HG03460 (cell line): ENCODE measurements at regions not wholly inside any gene's neighbourhood (a gene's known extent, or its start where the extent isn't known, plus 50 kb on each side); places are given as distances from the start of the nearest gene placed in this dataset.
"Not testable (repeated sequence)": the region's sequence is repeated elsewhere in the genome, so short reads cannot be mapped to it uniquely, and the experiment has no call there.

ENCODE experiments used
- ATAC-seq: cut with Tn5 transposase; IDR thresholded peaks from one replicate; pipeline ENCODE4 v1.9.1; 2021; ENCODE audit not compliant: unreplicated experiment

DNA sequence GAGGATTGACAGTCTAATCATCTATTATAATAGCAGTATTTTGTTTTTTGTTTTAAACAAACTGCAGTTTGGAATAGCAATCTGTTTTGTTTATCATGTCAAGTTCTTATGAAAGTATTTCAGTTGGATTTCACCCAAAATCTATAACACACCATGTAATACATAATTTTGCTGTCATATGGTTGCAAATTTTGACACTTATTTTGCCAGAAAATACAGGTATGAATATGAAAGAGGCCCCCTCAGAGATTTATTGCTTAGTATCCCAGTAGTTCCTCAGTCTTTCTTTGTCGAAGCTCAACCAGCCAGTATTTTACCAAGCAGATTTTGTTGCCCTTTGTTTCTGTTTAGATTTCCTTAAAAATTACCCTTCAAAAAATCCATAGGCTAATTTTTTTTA lies 317.5 kb upstream of the CXADR start:
- no peak for ATAC-seq

DNA sequence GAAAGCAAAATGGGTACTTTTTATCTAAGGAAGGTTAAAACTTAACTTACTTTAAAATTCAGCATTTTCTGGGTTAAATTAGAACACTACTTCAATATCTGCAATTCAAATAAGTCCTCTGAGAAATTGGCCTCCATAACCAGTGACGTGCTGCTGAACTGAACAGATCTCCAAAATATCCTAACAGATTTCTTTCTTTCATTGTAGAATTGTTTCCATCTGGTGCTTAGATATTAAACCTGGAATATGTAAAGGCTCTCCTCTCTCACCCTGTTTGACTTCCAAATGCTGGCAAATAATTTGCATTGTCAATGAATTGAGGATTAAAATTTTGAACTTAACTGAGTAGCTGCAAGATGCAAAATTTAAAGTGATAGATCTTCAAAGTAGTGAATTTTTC lies 316.9 kb upstream of the CXADR start:
- no peak for ATAC-seq

DNA sequence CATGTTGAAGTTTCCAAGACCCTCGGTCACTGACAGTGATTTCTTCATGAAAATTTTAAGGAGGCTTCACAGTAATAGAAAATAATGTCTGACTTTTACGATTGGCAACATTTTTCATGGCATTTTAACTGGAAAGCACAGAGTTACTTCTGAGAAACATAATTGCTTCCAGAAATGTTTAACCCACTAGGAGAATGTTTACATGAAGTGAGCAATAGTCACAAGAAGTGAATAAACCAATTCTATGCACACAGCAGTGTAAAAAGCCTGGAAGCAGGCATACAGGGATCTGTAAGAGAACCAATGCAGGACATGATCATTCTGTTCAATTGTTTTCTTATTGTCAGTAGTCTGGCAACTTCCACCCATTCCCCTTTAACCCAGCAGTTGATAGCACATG lies 316.2 kb upstream of the CXADR start:
- ATAC-seq, result no peak

DNA sequence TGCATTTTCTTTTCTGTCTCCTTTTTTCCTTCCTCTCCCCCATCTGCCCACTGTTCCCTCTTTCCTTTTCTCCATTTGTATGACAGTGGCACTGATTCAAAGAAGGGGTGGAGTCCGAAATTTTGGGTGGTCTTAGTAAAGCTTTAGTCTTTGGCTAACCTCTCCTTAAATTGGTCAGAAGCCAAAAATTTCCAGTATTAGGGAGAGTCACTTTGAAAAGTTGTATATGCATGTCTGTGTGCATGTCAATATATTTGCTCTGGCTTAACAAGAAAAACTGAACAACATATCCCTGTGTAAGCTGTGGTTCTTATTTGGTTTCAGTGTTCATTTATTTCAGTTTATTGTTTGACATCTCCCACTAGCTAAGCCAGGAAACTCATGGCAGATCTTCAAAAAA lies 314.8 kb upstream of the CXADR start:
- ATAC-seq, result no peak

DNA sequence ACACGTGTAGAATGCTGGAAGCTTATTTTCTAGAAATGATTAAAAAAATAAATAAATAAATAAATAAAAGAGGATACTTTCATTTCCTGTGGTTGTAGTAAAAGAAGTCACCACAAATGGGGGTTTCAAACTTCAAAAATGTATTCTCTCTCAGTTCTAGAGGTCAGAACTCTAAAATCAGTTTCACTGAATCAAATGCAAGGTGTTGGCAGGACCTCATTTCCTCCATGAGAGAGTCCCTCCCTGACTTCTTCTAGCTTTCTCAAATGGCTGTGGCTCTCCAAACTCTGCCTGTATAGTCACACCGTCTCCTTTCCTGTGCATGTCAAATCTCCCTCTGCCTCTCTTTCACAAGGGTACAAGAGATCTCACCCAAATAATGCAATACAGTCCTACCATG lies 312.6 kb upstream of the CXADR start:
- no peak for ATAC-seq

DNA sequence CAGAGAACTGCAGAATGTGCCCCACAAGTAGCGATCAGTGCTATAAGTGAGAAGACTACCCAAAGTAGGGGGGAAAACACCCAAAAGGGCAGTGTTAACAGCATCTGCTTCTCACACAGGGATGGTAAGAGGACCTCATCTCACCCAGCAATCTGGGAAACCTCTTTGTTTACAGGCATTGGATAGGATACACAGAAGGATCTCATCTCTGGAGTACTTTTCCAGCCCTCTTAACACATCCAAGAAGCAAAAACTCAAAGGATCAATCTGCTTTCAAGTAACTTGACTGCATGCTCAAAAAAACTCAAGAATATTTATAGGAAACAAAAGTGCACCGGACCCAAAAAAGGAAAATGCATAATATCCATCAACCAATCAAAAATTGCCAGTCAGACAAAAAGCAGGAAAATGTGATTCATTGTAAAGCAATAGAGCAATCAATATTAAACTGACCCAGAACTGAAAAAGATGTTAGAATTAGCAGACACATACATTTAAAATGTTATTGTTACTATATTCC lies 311.0 kb upstream of the CXADR start:
- ATAC-seq, result no peak

DNA sequence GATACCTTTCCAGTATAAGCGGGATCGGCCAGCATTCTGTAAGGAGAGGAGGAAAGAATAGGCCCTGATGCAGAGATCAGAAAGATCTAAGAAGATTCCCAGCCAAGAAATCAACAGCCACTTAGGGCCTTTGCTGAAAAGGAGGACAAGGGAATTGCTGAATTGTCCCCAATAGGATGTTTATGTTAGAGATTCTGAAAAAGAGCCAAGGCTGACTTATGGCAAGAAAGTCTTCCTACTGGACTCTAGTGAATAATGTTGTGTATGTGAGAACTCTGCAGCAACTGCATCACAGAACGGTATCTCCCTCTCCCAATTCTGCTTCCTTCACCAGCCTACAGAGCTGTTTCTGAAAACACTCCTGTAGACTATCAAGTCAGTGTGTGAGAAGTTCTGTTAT lies 298.0 kb upstream of the CXADR start:
- no peak for ATAC-seq

DNA sequence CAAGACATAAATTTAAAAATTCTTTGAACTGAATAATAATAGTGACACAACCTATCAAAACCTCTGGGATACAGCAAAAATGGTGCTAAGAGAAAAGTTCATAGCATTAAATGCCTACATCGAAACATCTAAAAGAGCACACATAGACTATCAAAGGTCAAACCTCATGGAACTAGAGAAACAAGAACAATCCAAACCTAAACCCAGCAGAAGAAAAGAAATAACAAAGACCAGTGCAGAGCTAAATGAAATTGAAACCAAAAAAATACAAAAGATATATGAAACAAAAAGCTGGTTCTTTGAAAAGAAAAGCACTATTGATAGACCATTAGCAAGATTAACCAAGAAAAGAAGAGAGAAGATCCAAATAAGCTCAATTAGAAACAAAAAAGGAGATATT lies 293.8 kb upstream of the CXADR start:
- ATAC-seq, result not testable (repeated sequence)

DNA sequence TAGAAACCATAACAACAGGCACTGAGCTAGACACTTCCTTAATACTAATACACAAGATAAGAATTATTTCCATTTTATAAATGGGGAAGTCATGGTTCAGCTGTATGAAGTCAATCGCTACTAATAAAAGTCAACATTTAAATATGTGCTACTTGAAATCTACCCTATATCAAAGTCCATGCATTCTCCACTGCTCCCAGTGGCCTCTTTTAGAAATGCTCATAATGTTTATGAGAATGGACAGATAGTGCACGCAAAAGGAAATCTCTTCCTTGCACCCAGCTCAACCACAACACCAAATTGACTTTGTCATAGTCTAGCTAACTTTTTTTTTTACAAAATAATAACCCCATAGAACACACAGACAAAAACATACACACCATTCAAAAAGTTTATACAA lies 281.7 kb upstream of the CXADR start:
- no peak for ATAC-seq

DNA sequence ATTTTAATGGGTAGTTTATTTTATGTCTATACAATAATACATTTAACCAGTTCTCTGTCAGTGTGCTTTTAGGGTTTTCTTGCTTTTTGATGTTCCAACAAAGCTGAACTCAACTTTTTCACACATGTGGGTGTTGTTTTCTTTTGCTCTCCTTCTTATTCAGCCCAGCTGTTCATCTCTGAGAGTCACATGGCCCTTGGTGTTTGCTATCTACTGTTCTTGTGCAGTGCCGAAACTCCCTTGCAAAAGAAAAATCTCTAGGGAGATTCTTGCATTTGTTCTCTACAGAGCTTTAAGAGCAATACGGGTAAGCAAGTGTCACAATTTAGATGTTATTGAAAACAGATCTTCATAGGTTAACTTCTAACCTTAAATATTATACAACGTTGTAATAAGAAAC lies 281.1 kb upstream of the CXADR start:
- no peak for ATAC-seq

DNA sequence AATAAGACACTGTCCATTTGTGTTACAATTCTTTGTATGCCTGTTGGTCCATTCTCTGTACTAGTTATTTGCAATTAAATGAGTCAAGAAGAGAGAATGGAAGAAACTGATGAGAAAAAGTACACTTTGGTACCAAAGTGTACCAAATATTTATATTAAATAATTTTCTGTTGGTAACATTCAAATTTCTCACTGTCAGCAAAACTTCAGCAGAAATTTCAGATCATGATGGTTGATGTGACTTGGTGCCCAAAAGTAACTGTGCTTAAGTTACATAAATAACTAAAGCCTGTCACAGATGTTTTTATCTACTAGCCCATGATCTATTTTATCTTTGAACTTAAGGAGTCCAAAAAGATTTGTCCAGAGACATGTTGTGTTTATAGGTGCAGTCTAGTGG lies 274.4 kb upstream of the CXADR start:
- ATAC-seq, result no peak

DNA sequence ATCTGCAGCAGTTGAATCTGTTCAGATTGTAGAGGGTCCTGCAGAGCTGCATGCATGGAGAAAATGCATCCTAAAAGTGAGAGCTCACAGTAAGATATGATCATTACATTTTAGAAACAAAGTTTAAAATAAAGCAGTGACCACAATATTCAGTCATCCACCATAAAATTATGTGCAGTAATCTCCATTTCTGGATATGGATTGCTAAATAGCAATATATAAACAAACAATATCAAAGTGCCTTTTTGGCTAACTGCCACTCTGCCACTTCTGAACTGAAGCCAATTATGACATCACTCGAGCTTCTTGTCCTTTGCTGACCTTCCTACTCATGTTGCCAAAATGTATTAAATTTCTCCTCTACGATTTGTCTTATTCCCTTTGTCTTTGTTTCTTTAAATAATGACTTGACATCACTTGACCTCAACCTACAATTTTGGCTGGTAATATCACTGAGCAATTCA lies 262.0 kb upstream of the CXADR start:
- no peak for ATAC-seq

DNA sequence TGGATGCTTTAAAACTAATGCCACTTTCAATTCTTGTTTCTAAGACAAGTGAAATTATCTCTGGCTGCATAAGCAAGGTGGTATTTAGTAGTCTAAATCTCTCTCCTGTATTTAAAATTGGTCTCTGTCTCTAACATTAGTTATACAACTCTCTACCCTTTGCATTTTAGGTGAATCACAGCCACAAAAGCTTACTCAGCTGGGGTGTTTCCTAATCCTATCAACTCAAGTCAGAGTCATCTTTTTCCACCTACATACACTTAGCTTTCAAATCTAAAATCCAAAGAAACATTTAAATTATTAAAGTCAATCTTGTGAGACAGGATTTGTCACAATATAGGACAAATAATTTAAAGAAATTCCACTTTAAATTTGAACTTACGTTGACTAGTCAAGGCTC lies 255.1 kb upstream of the CXADR start:
- no peak for ATAC-seq

DNA sequence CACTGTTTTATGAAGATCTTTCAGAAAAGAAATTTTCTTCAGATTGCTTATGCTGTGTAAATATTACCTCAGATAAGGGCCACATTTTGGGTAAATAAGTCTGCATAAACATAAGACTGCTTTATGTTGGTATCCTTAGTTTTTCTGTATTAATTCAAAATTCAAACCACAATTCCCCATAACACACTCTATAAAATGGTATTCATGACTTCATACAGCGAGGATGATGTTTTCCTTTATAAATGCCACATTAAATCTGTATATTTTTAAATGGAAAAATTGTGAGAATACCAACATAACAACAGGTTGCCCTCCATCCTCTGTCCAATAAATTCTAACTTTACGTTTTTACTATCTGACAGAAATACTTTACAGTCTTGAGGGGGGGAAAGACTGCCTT lies 248.7 kb upstream of the CXADR start:
- ATAC-seq, result no peak

DNA sequence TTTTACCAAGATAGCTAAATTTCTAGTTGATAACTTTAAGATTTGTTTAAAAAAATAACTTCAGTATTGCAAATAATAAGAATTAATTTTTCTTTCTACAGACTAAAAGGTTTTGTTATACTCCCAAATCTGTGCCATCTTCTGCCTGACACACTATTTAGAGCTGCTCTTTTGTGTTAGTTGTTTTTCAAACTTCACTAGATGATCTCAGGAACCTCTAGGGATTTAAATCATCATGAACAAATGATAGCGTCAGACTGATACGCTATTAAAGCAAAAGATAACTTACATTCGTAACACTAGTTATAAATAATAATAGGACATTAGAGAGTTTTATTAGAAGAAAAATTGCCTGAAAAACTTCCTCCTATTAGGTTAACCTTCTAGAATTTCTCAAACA lies 243.1 kb upstream of the CXADR start:
- ATAC-seq, result no peak

DNA sequence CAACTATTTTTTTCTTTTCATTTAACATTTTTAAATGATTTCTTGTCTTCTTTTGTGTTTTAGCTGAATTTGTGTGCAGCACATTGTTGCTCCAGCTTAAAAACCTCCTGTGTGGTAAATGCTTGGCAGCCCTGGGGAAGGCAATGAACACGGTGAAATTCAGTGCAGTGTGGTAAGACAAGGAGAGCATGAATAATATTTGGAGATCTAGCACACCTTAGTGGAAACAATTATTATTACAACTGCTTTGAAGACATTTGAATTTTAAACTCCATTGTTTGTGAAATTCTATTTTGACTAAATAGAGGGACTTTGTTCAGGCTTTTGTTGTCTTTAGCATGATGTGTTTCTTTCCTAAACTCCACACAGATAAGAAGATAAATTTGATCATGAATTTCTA lies 242.6 kb upstream of the CXADR start:
- no peak for ATAC-seq

DNA sequence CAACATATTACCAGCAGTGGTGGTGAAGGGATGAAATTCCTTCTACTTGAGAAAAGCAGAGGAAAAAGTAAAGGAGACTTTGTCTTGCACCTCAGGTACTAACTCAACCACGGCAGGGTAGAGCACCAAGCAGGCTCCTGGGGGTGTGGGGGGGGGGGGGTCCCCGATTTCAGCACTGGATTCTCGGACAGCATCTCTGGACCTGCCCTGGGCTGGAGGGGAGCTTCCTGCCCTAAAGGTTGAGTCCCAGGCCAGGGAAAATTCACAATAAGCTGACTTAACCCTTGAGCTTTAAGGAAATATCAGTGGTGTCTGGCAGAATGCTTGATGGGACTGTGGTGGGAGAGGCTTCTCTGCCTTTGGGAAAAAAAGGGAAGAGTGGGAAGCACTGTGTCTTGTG lies 233.2 kb upstream of the CXADR start:
- ATAC-seq, result no peak

DNA sequence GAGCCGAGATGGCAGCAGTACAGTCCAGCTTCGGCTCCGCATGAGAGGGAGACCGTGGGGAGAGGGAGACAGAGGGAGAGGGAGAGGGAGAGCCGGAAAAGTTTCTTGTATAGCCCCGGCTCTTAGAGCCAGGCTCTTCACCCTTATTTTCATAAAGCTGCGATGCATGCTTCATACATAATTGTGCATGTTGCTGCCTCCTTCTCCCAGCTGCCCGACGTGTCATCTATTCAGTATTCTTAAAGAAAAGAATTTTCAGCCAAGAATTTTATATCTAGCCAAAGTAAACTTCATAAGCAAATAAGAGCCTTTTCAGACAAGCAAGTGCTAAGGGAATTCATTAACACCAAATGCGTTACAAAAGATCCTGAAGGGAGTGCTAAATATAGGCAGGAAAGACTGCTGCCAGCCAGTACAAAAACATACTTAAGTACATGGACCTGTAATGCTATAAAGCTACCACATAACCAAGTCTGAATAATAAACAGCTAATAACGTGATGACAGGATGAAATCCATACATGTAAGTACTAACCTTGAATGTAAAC lies 219.8 kb upstream of the CXADR start:
- ATAC-seq, result not testable (repeated sequence)

DNA sequence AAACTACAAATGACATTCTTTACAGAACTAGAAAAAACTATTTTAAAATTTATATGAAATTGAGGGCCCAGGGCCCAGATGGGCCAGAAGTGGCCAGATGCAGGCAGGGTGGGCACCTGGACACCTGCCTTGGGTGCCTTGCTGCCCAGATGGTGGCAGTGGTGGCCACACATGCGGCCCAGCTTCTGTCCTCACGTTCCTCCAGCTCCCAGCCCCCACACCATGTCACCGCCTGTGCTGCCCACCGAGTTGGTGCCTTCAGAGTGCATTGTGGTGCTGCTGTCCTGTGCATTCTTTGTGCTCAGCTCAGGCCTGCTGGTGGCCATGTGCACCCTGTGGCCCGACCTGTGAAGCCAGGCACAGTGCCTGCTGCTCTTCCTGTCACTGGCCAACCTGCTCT lies 216.8 kb upstream of the CXADR start:
- ATAC-seq, result no peak

DNA sequence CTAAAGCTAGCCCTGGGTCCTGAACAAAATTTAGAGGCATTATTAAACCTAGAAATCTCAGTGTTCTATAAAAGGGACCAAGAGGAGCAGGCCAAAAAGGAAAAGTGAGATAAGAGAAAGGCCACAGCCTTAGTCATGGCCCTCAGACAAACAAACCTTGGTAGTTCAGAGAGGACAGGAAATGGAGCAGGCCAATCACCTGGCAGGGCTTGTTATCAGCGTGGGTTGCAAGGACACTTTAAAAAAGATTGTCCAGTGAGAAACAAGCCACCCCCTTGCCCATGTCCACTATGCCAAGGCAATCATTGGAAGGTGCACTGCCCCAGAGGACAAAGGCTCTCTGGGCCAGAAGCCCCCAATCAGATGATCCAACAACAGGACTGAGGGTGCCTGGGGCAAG lies 213.3 kb upstream of the CXADR start:
- not testable (repeated sequence) for ATAC-seq

DNA sequence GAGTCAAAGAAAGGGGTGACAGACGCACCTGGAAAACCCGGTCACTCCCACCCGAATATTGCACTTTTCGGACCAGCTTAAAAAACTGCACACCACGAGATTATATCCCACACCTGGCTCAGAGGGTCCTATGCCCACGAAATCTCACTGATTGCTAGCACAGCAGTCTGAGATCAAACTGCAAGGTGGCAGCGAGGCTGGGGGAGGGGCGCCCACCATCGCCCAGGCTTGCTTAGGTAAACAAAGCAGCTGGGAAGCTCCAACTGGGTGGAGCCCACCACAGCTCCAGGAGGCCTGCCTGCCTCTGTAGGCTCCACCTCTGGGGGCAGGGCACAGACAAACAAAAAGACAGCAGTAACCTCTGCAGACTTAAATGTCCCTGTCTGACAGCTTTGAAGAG lies 185.1 kb upstream of the CXADR start:
- not testable (repeated sequence) for ATAC-seq

DNA sequence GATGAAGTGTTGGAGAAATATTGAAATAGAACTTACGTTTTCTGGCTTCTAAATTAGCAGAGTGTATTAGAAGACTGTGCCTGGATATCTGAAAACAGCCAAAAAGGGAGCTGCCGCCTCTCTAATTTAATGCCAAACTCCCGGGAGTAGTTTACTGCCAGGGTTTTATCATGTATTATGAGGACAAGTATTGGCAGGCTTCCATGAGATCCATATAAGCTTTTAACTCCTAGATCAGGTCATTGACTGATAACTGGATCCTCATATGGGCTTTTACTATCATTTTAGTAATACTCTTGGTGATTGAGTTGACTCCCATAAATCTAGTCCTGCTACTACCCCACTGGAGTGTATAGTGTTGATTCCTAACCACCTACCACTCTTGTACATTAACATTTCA lies 178.4 kb upstream of the CXADR start:
- ATAC-seq, result no peak

DNA sequence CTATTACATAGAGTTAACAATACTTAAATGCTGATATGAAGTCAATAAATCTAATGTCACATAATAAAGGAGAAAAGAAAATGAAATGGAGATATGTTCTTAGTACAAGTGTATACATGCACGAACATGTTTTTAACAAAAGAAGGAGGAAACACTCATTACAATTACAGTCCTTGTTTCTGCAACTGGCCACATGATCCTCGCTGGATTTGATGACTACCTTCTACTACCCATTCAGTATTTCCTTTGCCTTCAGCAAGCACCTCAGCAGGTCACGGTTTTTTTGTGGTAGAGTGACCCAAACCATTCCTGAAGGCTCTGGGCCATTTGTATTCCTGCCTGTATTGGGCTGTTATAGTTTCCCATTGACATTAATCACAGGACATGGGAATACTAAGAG lies 172.8 kb upstream of the CXADR start:
- ATAC-seq, result no peak

DNA sequence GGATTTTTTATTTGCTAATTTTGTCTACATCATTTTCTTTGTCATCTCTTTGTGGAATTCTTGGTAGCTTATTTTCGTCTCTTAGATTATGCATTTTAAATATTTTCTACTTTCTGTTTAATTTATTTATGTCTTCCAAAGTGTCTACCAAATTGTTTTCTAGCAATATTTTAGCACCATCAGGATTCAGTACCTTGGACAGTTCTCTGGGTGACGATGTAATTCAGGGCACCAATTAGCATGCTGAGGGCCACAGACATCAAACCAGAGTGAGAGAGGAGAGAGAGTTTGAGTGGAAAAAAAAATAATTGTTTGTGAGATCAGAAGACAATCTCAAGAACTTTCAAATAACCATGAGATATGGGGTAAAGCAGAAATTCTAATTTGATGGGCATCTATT lies 169.8 kb upstream of the CXADR start:
- ATAC-seq, result no peak
